PC-9 (cell line): ENCODE measurements at regions not wholly inside any gene's neighbourhood (a gene's known extent, or its start where the extent isn't known, plus 50 kb on each side); places are given as distances from the start of the nearest gene placed in this dataset.

Experiments used
- BruUV-seq: library from RNA; stranded (reverse); fragments of 400-500 nt; replicated peaks from 2 replicates; lab custom pipeline; 2021; lab: Mats Ljungman, UMichigan
- CTCF ChIA-PET: fragments of 300-600 bp; sonication (Branson Sonifier 250); formaldehyde crosslinking; loops from one replicate; lab custom pipeline; 2022; ENCODE audit warnings: antibody characterized with exemption; lab: Charles Lee
- POLR2A ChIA-PET: fragments of 300-600 bp; sonication (Branson Sonifier 250); formaldehyde crosslinking; loops from one replicate; lab custom pipeline; 2022; ENCODE audit warnings: antibody characterized with exemption; ENCODE audit not compliant: unreplicated experiment; lab: Charles Lee
- DNase-seq, 2 experiments: peaks; one replicate each; pipeline versions ENCODE4 v3.0.0 to v3.0.0-alpha.2; 2015 to 2022; ENCODE audit warnings: mixed read lengths in 1 of 2
- H2AFZ ChIP-seq: fragments of 200-600 bp; sonication (generic); 2 replicates; pipeline ENCODE4 v1.8.1; 2017; ENCODE audit warnings: antibody characterized with exemption
- H3F3A ChIP-seq: fragments of 200-600 bp; sonication (generic); 2 replicates; pipeline ENCODE4 v1.8.1; 2017; ENCODE audit warnings: antibody characterized with exemption, mild to moderate bottlenecking, low read depth; ENCODE audit not compliant: insufficient read depth
- H3K27ac ChIP-seq: fragments of 200-600 bp; sonication (generic); 2 replicates; pipeline ENCODE4 v1.6.1; 2016; ENCODE audit warnings: mixed run types
- H3K27me3 ChIP-seq: fragments of 200-600 bp; sonication (generic); 2 replicates; pipeline ENCODE4 v1.6.1; 2016; ENCODE audit warnings: low read depth, mixed run types; ENCODE audit not compliant: insufficient read depth
- H3K36me3 ChIP-seq: fragments of 200-600 bp; sonication (generic); 2 replicates; pipeline ENCODE4 v1.6.1; 2016; ENCODE audit warnings: low read depth, mixed run types
- H3K4me1 ChIP-seq: fragments of 200-600 bp; sonication (generic); replicated peaks from 2 replicates; pipeline ENCODE4 v1.6.1; 2016; ENCODE audit warnings: mixed run types; ENCODE audit not compliant: insufficient read depth
- H3K4me2 ChIP-seq: fragments of 200-600 bp; sonication (generic); 2 replicates; pipeline ENCODE4 v1.6.1; 2017; ENCODE audit warnings: mixed run types
- H3K4me3 ChIP-seq: fragments of 200-600 bp; sonication (generic); 2 replicates; pipeline ENCODE4 v1.6.1; 2016; ENCODE audit warnings: mixed run types
- H3K79me2 ChIP-seq: fragments of 200-600 bp; sonication (generic); 2 replicates; pipeline ENCODE4 v1.6.1; 2017; ENCODE audit warnings: low read depth, mixed run types
- H3K9me2 ChIP-seq: fragments of 200-600 bp; sonication (generic); 2 replicates; pipeline ENCODE4 v1.8.1; 2017; ENCODE audit warnings: mild to moderate bottlenecking; ENCODE audit not compliant: insufficient read depth
- H3K9me3 ChIP-seq: fragments of 200-600 bp; sonication (generic); 2 replicates; pipeline ENCODE4 v1.8.1; 2016; ENCODE audit warnings: low read depth; ENCODE audit not compliant: insufficient read depth
- H4K20me1 ChIP-seq: fragments of 200-600 bp; sonication (generic); 2 replicates; pipeline ENCODE4 v1.8.1; 2017; ENCODE audit not compliant: insufficient read depth
- EZH2 ChIP-seq: fragments of 200-600 bp; sonication (generic); IDR thresholded peaks from 2 replicates; pipeline ENCODE4 v1.8.0; 2017; ENCODE audit warnings: antibody characterized with exemption, low read depth
- intact Hi-C: fragments of 100-400 bp; cut with micrococcal nuclease; formaldehyde crosslinking; loops from one replicate; pipeline ENCODE4 v1.10.0; 2022; ENCODE audit not compliant: unreplicated experiment
- TF ChIP-seq, protein P1 (sequence below): fragments of 200-600 bp; sonication (generic); conservative IDR thresholded peaks from 2 replicates; pipeline ENCODE4 v1.6.1; 2017; ENCODE audit warnings: mixed run types, antibody characterized with exemption, mild to moderate bottlenecking, moderate library complexity

DNA sequence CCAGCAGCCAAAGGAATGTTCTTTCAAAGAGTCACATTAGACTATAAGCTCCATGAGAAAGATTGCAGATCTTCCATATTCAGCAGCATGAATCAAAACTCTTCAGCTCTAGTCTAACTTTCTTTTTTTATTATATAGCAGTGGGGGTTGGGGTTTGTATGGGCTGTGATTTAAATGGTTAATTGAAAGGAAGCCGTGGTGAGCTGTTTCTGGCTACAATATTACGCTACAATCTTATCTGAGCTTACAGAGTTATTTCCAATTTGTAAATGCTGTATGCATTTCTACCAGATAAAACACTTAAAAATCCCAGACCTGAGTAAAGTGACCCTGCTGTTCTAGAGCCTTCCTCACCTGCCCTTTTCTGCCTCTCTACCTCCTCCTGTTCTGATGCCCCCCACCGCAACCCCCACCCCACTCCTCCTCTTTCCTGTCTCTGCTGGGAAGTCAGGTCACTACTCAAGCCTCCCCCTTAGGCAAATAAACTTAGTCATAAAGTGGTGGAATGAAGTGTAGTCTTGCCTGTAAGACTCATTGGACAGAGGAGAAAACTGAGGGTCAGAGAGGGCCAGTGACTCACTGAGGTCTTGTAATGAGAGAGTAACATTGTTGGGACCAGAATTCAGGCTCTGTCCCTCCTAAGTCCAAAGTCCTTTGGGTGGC is 1089.5 kb downstream of the BCL11B start:
- Histone ChIP-seq H3K27ac (no peak overlapping the region), H3K9me2 (no peaks in the 10 kb centered on the region), H3K4me3 (no peak overlapping the region), H3K9me3 (no peaks in the 10 kb centered on the region), H3K79me2 (no peaks in the 10 kb centered on the region), H3K27me3 (0 out of 2 replicates have a peak, but pooled peaks cover 6% of the 10 kb centered on the region), H3F3A (no peaks in the 10 kb centered on the region), H3K4me2 (no peak overlapping the region), H3K36me3 (no peaks in the 10 kb centered on the region), H3K4me1 (no peaks in the 10 kb centered on the region), H2AFZ (no peak overlapping the region), H4K20me1 (no peaks in the 10 kb centered on the region)
- TF ChIP-seq EZH2: no peak
- TF ChIP-seq, protein P1, sequence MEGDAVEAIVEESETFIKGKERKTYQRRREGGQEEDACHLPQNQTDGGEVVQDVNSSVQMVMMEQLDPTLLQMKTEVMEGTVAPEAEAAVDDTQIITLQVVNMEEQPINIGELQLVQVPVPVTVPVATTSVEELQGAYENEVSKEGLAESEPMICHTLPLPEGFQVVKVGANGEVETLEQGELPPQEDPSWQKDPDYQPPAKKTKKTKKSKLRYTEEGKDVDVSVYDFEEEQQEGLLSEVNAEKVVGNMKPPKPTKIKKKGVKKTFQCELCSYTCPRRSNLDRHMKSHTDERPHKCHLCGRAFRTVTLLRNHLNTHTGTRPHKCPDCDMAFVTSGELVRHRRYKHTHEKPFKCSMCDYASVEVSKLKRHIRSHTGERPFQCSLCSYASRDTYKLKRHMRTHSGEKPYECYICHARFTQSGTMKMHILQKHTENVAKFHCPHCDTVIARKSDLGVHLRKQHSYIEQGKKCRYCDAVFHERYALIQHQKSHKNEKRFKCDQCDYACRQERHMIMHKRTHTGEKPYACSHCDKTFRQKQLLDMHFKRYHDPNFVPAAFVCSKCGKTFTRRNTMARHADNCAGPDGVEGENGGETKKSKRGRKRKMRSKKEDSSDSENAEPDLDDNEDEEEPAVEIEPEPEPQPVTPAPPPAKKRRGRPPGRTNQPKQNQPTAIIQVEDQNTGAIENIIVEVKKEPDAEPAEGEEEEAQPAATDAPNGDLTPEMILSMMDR: no peak
- no peak for DNase-seq
- intact Hi-C loops: no loop called here
- ChIA-PET CTCF (no interaction called here), POLR2A (no interaction called here)
- BruUV-seq: no TSS peak

DNA sequence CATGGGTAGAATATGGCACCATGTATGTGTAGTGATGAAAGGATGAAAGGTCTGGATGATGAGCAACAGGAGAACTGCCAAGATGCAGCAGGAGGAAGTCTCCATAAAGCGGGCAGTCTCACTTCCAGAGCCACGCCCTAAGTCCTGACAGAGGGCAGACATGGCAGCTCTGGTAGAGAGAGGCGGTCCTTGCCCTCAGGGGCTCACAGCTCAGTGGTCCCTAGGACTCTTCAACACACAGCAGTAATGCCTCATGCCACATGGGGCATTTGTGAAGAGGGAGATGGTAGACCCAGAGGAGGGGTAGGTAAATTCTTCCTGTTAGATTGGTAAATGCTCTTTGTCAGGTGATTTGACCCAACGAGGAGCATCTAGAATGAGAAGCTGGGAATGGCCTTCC is 1088.4 kb downstream of the BCL11B start:
- H3K4me2 ChIP-seq: no peak overlapping the region
- H3K9me3 ChIP-seq: no peaks in the 10 kb centered on the region
- no peaks in the 10 kb centered on the region for H3F3A ChIP-seq
- no peaks in the 10 kb centered on the region for H3K4me1 ChIP-seq
- ChIA-PET CTCF (no interaction called here), POLR2A (no interaction called here)
- no peaks in the 10 kb centered on the region for H3K9me2 ChIP-seq
- no peak overlapping the region for H3K4me3 ChIP-seq
- no peak for DNase-seq
- no peak overlapping the region for H2AFZ ChIP-seq
- no peaks in the 10 kb centered on the region for H4K20me1 ChIP-seq
- intact Hi-C loops: no loop called here
- no peaks in the 10 kb centered on the region for H3K36me3 ChIP-seq
- no peak for TF ChIP-seq EZH2
- TF ChIP-seq, protein P1: no peak
- H3K27ac ChIP-seq: no peak overlapping the region
- no TSS peak for BruUV-seq
- H3K79me2 ChIP-seq: no peaks in the 10 kb centered on the region
- H3K27me3 ChIP-seq: 0 out of 2 replicates have a peak, but pooled peaks cover 6% of the 10 kb centered on the region

DNA sequence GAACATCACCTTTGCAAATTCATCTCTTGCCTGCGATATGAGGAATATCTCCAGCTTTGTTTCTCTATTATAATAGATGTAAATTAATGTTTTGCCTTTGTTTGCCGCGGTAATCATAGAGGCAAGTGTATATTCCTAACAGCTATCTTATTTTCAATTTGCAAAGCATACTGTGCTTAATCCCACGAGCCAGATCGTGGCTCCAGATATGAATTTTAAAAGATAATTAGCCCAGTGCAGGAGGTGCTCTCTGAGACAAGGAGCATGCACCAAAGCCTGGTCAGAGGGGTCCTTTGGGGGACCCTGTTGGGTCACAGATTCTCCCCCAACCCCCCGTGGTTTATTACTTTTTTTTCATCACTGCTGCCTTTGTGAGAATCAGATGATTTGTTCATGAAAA is 1087.5 kb downstream of the BCL11B start:
- ChIA-PET CTCF (no interaction called here), POLR2A (no interaction called here)
- no peak overlapping the region for H3K4me2 ChIP-seq
- H3K9me2 ChIP-seq: no peaks in the 10 kb centered on the region
- H3K36me3 ChIP-seq: no peaks in the 10 kb centered on the region
- no peak overlapping the region for H3K4me3 ChIP-seq
- no peaks in the 10 kb centered on the region for H3K9me3 ChIP-seq
- H3F3A ChIP-seq: no peaks in the 10 kb centered on the region
- H3K27me3 ChIP-seq: 0 out of 2 replicates have a peak, but pooled peaks cover 2% of the 10 kb centered on the region
- no peaks in the 10 kb centered on the region for H3K4me1 ChIP-seq
- intact Hi-C loops: no loop called here
- H3K27ac ChIP-seq: no peak overlapping the region
- DNase-seq: no peak
- no peaks in the 10 kb centered on the region for H3K79me2 ChIP-seq
- no TSS peak for BruUV-seq
- TF ChIP-seq, protein P1: no peak
- TF ChIP-seq EZH2: no peak
- no peaks in the 10 kb centered on the region for H4K20me1 ChIP-seq
- no peak overlapping the region for H2AFZ ChIP-seq
